Activated T-helper 1 cell treated with anti-CD3 and anti-CD28 coated beads, Interleukin-12 subunit alpha, Interleukin-12 subunit beta, Interleukin-2, Interleukin-4 antibody, amounts not matched to agents 30 ng/mL and 10 ng/mL and 1 ng/mL, durations not matched to agents 14 hours and 24 hours and 36 hours (primary cell): ENCODE measurements at regions not wholly inside any gene's neighbourhood (a gene's known extent, or its start where the extent isn't known, plus 50 kb on each side); places are given as distances from the start of the nearest gene placed in this dataset.
"Not testable (repeated sequence)": the region's sequence is repeated elsewhere in the genome, so short reads cannot be mapped to it uniquely, and the experiment has no call there.

Source experiments
- DNase-seq: peaks from one replicate; pipeline ENCODE4 v3.0.0; 2021; ENCODE audit warnings: low spot score
- H3K27ac Mint-ChIP-seq: one replicate; pipeline ENCODE4 v1.8.0; 2021; ENCODE audit warnings: mild to moderate bottlenecking, mixed read lengths
- H3K27me3 Mint-ChIP-seq: one replicate; pipeline ENCODE4 v1.8.0; 2022; ENCODE audit warnings: mild to moderate bottlenecking, moderate library complexity, mixed read lengths; ENCODE audit not compliant: insufficient read depth
- H3K36me3 Mint-ChIP-seq: one replicate; pipeline ENCODE4 v1.8.0; 2021; ENCODE audit warnings: low read depth, mixed read lengths
- H3K4me1 Mint-ChIP-seq: one replicate; pipeline ENCODE4 v1.8.0; 2021; ENCODE audit warnings: low read depth, mixed read lengths
- H3K4me3 Mint-ChIP-seq: one replicate; pipeline ENCODE4 v1.8.0; 2021; ENCODE audit warnings: mild to moderate bottlenecking, moderate library complexity, mixed read lengths
- H3K9me3 Mint-ChIP-seq: one replicate; pipeline ENCODE4 v1.8.0; 2021; ENCODE audit warnings: mixed read lengths
- intact Hi-C: fragments of 100-400 bp; cut with micrococcal nuclease; formaldehyde crosslinking; loops from one replicate; pipeline ENCODE4 v1.15.1; 2024

DNA sequence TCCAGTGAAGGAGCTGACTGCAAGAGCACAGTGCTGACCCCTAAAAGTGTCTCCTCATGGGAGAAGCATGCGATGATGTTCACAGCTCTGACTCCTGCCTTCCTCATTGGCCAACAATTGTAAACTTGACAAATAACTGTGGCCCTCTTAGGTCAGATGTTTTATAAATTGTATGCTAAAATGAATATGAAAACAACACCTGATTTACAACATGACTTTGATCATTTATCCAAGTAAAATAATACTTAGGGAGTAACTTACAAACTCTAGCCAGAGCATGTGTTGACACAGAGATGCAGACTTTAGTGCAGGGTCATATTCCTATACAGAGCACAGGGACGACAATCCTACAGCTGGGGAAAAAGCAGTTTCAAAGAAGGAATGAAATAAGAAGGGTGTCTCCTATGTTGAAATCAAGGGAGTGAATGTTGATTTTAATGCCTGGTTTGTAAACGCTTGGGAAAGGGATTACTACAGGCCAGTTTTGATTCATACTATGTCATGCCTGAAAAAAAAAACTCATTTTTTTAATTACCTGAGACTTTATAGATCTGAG lies 391.4 kb upstream of the AKR1E2 start:
- Mint-ChIP-seq H3K4me1 (no peaks in the 10 kb centered on the region), H3K27ac (no peak overlapping the region), H3K9me3 (no peaks in the 10 kb centered on the region), H3K4me3 (no peak overlapping the region), H3K36me3 (no peaks in the 10 kb centered on the region), H3K27me3 (peaks cover 9% of the 10 kb centered on the region)
- intact Hi-C loops, result no loop called here
- no peak for DNase-seq

- H3K4me3 Mint-ChIP-seq, result no peak overlapping the region
- no peak overlapping the region for H3K27ac Mint-ChIP-seq
These were observed 391.9 kb upstream of the AKR1E2 start for GRCh38 chr10:4434105-4434504.

GRCh38 chr10:4431114-4431863 lies 394.7 kb upstream of the AKR1E2 start:
- Mint-ChIP-seq H3K36me3 (no peaks in the 10 kb centered on the region), H3K27me3 (peaks cover 8% of the 10 kb centered on the region), H3K4me3 (no peak overlapping the region), H3K9me3 (no peaks in the 10 kb centered on the region), H3K4me1 (no peaks in the 10 kb centered on the region), H3K27ac (no peak overlapping the region)
- no peak for DNase-seq
- intact Hi-C loops, result no loop called here

More at GRCh38 chr10:4434105-4434504, 391.9 kb upstream of the AKR1E2 start:
- Mint-ChIP-seq H3K9me3 (no peaks in the 10 kb centered on the region), H3K36me3 (no peaks in the 10 kb centered on the region), H3K4me1 (no peaks in the 10 kb centered on the region), H3K27me3 (peaks cover 9% of the 10 kb centered on the region)
- intact Hi-C loops, result no loop called here
- DNase-seq, result no peak

- peaks cover 11% of the 10 kb centered on the region for H3K27me3 Mint-ChIP-seq
- H3K4me1 Mint-ChIP-seq, result no peaks in the 10 kb centered on the region
- H3K36me3 Mint-ChIP-seq, result no peaks in the 10 kb centered on the region
- intact Hi-C loops, result no loop called here
- H3K9me3 Mint-ChIP-seq, result no peaks in the 10 kb centered on the region
- DNase-seq, result no peak
- H3K4me3 Mint-ChIP-seq, result no peak overlapping the region
- H3K27ac Mint-ChIP-seq, result no peak overlapping the region
These were observed 396.4 kb upstream of the AKR1E2 start for GRCh38 chr10:4429571-4429970.

DNA sequence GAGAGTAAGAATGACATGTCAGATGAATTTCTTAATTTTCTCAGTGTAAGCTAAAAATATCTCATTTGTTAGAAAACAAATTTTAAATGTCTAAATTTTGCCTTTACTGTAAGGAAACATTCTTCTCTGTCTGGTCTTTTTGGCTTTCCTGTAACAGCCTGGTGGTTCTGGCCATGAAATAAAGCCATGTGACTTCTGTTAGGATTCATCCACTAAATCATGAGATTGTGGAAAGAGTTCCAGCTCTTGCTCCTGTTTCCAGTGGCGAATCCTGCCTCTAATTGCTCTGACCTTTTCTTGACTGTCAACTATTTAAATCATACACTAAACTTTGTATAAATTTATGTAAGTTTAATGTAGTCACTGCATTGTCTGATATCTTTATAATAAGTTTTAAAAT lies 398.5 kb upstream of the AKR1E2 start:
- H3K27me3 Mint-ChIP-seq, result peaks cover 11% of the 10 kb centered on the region
- DNase-seq, result no peak
- no peaks in the 10 kb centered on the region for H3K36me3 Mint-ChIP-seq
- no peak overlapping the region for H3K27ac Mint-ChIP-seq
- intact Hi-C loops, result no loop called here
- no peaks in the 10 kb centered on the region for H3K4me1 Mint-ChIP-seq
- no peak overlapping the region for H3K4me3 Mint-ChIP-seq
- no peaks in the 10 kb centered on the region for H3K9me3 Mint-ChIP-seq

GRCh38 chr10:4426866-4427265 lies 399.1 kb upstream of the AKR1E2 start:
- Mint-ChIP-seq H3K27ac (no peak overlapping the region), H3K9me3 (no peaks in the 10 kb centered on the region), H3K27me3 (peaks cover 15% of the 10 kb centered on the region), H3K4me3 (no peak overlapping the region), H3K4me1 (no peaks in the 10 kb centered on the region), H3K36me3 (no peaks in the 10 kb centered on the region)
- DNase-seq, result no peak
- intact Hi-C loops, result no loop called here

DNA sequence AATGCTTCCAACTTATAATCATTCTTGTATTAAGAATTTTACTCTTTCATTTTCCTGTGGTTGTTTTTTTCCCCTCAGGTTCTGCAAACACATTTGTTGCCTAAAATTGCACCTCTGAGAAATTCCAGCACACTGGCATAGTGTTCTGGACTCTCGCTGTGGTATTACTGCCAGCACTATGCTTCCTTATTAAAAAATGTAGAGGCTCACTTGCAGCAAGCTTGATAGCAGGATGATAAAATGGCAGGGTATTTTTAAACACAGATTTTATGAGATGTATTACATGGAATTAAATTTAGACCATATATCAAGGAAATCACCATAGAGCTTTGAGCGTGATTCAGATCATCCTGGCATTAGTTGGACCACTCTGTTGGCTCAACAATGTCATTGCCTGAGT lies 416.7 kb upstream of the AKR1E2 start:
- Mint-ChIP-seq H3K4me1 (no peaks in the 10 kb centered on the region), H3K27me3 (peaks cover 6% of the 10 kb centered on the region)

GRCh38 chr10:4407783-4408182 lies 418.2 kb upstream of the AKR1E2 start:
- intact Hi-C loops, result no loop called here
- H3K27me3 Mint-ChIP-seq, result peaks cover 4% of the 10 kb centered on the region
- DNase-seq, result no peak
- H3K27ac Mint-ChIP-seq, result no peak overlapping the region
- H3K4me1 Mint-ChIP-seq, result no peaks in the 10 kb centered on the region
- H3K36me3 Mint-ChIP-seq, result no peaks in the 10 kb centered on the region
- no peak overlapping the region for H3K4me3 Mint-ChIP-seq
- H3K9me3 Mint-ChIP-seq, result peaks cover 4% of the 10 kb centered on the region

More for the DNA sequence above, 416.7 kb upstream of the AKR1E2 start:
- H3K4me3 Mint-ChIP-seq, result no peak overlapping the region
- intact Hi-C loops, result no loop called here
- H3K9me3 Mint-ChIP-seq, result peaks cover 4% of the 10 kb centered on the region
- no peaks in the 10 kb centered on the region for H3K36me3 Mint-ChIP-seq
- no peak for DNase-seq
- no peak overlapping the region for H3K27ac Mint-ChIP-seq

- H3K4me3 Mint-ChIP-seq, result no peak overlapping the region
- intact Hi-C loops, result no loop called here
- H3K4me1 Mint-ChIP-seq, result no peaks in the 10 kb centered on the region
- peaks cover 4% of the 10 kb centered on the region for H3K27me3 Mint-ChIP-seq
- H3K9me3 Mint-ChIP-seq, result peaks cover 4% of the 10 kb centered on the region
- H3K27ac Mint-ChIP-seq, result no peak overlapping the region
- no peaks in the 10 kb centered on the region for H3K36me3 Mint-ChIP-seq
- no peak for DNase-seq
These were observed 420.2 kb upstream of the AKR1E2 start for GRCh38 chr10:4405828-4406227.

GRCh38 chr10:4403638-4404252 lies 422.3 kb upstream of the AKR1E2 start:
- Mint-ChIP-seq H3K4me3 (no peak overlapping the region), H3K27ac (no peak overlapping the region), H3K9me3 (peaks cover 2% of the 10 kb centered on the region), H3K27me3 (peaks cover 5% of the 10 kb centered on the region), H3K4me1 (no peaks in the 10 kb centered on the region), H3K36me3 (no peaks in the 10 kb centered on the region)
- intact Hi-C loops, result no loop called here
- no peak for DNase-seq

DNA sequence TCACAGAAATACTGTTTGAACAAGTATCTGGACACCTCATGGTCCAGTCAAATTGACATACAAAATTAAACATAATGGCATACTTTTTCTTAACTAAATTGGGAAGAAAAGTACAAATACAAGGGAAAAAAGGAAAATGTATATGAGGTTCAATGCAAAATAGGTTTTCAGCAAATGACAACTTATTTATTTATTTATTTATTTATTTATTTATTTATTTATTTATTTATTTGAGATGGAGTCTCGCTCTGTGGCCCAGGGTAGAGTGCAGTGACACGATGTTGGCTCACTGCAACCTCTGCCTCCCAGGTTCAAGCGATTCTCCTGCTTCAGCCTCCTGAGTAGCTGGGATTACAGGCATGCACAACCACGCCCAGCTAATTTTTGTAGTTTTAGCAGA lies 424.9 kb upstream of the AKR1E2 start:
- H3K9me3 Mint-ChIP-seq, H3K36me3 Mint-ChIP-seq, H3K27ac Mint-ChIP-seq, H3K27me3 Mint-ChIP-seq, intact Hi-C loops, H3K4me1 Mint-ChIP-seq, H3K4me3 Mint-ChIP-seq, DNase-seq: not testable (repeated sequence)

GRCh38 chr10:4399556-4399955 lies 426.5 kb upstream of the AKR1E2 start:
- Mint-ChIP-seq H3K36me3 (no peaks in the 10 kb centered on the region), H3K4me3 (no peak overlapping the region), H3K9me3 (no peaks in the 10 kb centered on the region), H3K4me1 (no peaks in the 10 kb centered on the region), H3K27ac (no peak overlapping the region), H3K27me3 (peaks cover 5% of the 10 kb centered on the region)
- no peak for DNase-seq
- intact Hi-C loops, result no loop called here

DNA sequence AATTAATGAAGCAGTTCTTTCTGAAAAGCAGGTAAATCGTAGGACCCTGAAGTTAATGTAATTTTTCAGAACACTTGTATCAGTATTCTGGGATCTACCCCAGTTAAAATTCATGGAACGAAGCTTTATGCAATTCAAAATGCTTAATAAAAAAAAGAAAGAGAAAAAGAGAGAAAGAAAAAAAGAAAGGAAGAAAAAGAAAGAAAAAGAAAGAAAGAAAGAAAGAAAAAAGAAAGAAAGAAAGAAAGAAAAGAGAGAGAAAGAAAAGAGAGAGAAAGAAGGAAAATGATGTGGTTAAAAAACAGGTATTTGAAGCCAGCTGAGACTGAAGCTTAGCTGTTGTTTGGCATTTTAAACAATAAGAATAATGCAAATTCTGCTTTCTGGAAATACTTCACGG lies 427.4 kb upstream of the AKR1E2 start:
- peaks cover 5% of the 10 kb centered on the region for H3K27me3 Mint-ChIP-seq
- no peaks in the 10 kb centered on the region for H3K9me3 Mint-ChIP-seq
- no peaks in the 10 kb centered on the region for H3K36me3 Mint-ChIP-seq
- H3K27ac Mint-ChIP-seq, result no peak overlapping the region
- H3K4me1 Mint-ChIP-seq, result no peaks in the 10 kb centered on the region
- no peak overlapping the region for H3K4me3 Mint-ChIP-seq
- intact Hi-C loops, result no loop called here
- no peak for DNase-seq
